ENCODE measurements at regions not wholly inside any gene's neighbourhood (a gene's known extent, or its start where the extent isn't known, plus 50 kb on each side); places are given as distances from the start of the nearest gene placed in this dataset.
"Not testable (repeated sequence)": the region's sequence is repeated elsewhere in the genome, so short reads cannot be mapped to it uniquely, and the experiment has no call there.

- not testable (repeated sequence) for H3K4ac ChIP-seq (ENCODE audit: low read depth, low read length); H3K27ac ChIP-seq (ENCODE audit: low read depth, low read length); H3K18ac ChIP-seq (ENCODE audit: low read length); H3K4me3 ChIP-seq (ENCODE audit: low read depth, low read length); H2BK12ac ChIP-seq (ENCODE audit: low read length); H3K4me2 ChIP-seq (ENCODE audit: low read length); H3K27me3 ChIP-seq (ENCODE audit: insufficient read depth, low read length); H3K79me1 ChIP-seq (ENCODE audit: low read length); H4K12ac ChIP-seq (ENCODE audit: low read depth, low read length); H3K79me2 ChIP-seq (ENCODE audit: control insufficient read depth, insufficient read depth, low read length, poor library complexity); H3K4me1 ChIP-seq (ENCODE audit: control insufficient read depth in 1 of 2, insufficient read depth in 2 of 2, low read length in 2 of 2); H2AK5ac ChIP-seq (ENCODE audit: low read length); DNase-seq; H2BK5ac ChIP-seq (ENCODE audit: low read depth, low read length, poor library complexity); H3K36me3 ChIP-seq (ENCODE audit: control insufficient read depth in 1 of 2, insufficient read depth in 2 of 2, low read length in 2 of 2); H3K23ac ChIP-seq (ENCODE audit: low read length); H3K9ac ChIP-seq (ENCODE audit: low read length); H2AFZ ChIP-seq (ENCODE audit: insufficient read depth, low read length, poor library complexity); H4K91ac ChIP-seq (ENCODE audit: low read depth, low read length); H4K8ac ChIP-seq (ENCODE audit: low read depth, low read length); H2BK120ac ChIP-seq (ENCODE audit: insufficient read depth, low read length, poor library complexity); H3K14ac ChIP-seq (ENCODE audit: low read length)
- WGBS (ENCODE audit: extremely low coverage, insufficient coverage, insufficient read length) = no CpG with 5 or more reads among the region's 30 CpGs
- H3K9me3 ChIP-seq (ENCODE audit: insufficient read depth, low read depth, low read length) = peaks cover 28% of the 10 kb centered on the region
Measured at GRCh38 chr17:26981845-26982425, 312.0 kb upstream of the WSB1 start.

GRCh38 chr17:26982563-26982962, 311.4 kb upstream of the WSB1 start:
- WGBS (ENCODE audit: extremely low coverage, insufficient coverage, insufficient read length) = no CpG with 5 or more reads among the region's 3 CpGs
- H4K12ac ChIP-seq (ENCODE audit: low read depth, low read length) = peak overlapping the region; percentile 40
- not testable (repeated sequence) for H3K27me3 ChIP-seq (ENCODE audit: insufficient read depth, low read length); H3K23ac ChIP-seq (ENCODE audit: low read length); H3K79me2 ChIP-seq (ENCODE audit: control insufficient read depth, insufficient read depth, low read length, poor library complexity); H2BK12ac ChIP-seq (ENCODE audit: low read length); H3K4me3 ChIP-seq (ENCODE audit: low read depth, low read length); H3K4ac ChIP-seq (ENCODE audit: low read depth, low read length); H2AK5ac ChIP-seq (ENCODE audit: low read length); H3K14ac ChIP-seq (ENCODE audit: low read length); H4K8ac ChIP-seq (ENCODE audit: low read depth, low read length); H2BK120ac ChIP-seq (ENCODE audit: insufficient read depth, low read length, poor library complexity); DNase-seq; H3K4me1 ChIP-seq (ENCODE audit: control insufficient read depth in 1 of 2, insufficient read depth in 2 of 2, low read length in 2 of 2); H3K4me2 ChIP-seq (ENCODE audit: low read length); H4K91ac ChIP-seq (ENCODE audit: low read depth, low read length); H3K9ac ChIP-seq (ENCODE audit: low read length); H3K36me3 ChIP-seq (ENCODE audit: control insufficient read depth in 1 of 2, insufficient read depth in 2 of 2, low read length in 2 of 2); H3K27ac ChIP-seq (ENCODE audit: low read depth, low read length); H2BK5ac ChIP-seq (ENCODE audit: low read depth, low read length, poor library complexity); H3K18ac ChIP-seq (ENCODE audit: low read length); H2AFZ ChIP-seq (ENCODE audit: insufficient read depth, low read length, poor library complexity); H3K79me1 ChIP-seq (ENCODE audit: low read length)
- peaks cover 32% of the 10 kb centered on the region for H3K9me3 ChIP-seq (ENCODE audit: insufficient read depth, low read depth, low read length)

GRCh38 chr17:26987851-26988250, 306.1 kb upstream of the WSB1 start:
- not testable (repeated sequence) for H3K4ac ChIP-seq (ENCODE audit: low read depth, low read length); H3K4me3 ChIP-seq (ENCODE audit: low read depth, low read length); H3K27me3 ChIP-seq (ENCODE audit: insufficient read depth, low read length); H3K23ac ChIP-seq (ENCODE audit: low read length); H3K36me3 ChIP-seq (ENCODE audit: control insufficient read depth in 1 of 2, insufficient read depth in 2 of 2, low read length in 2 of 2); H4K12ac ChIP-seq (ENCODE audit: low read depth, low read length); H2AK5ac ChIP-seq (ENCODE audit: low read length); H4K8ac ChIP-seq (ENCODE audit: low read depth, low read length); DNase-seq; H2BK120ac ChIP-seq (ENCODE audit: insufficient read depth, low read length, poor library complexity); H3K79me1 ChIP-seq (ENCODE audit: low read length); H2BK5ac ChIP-seq (ENCODE audit: low read depth, low read length, poor library complexity); H3K27ac ChIP-seq (ENCODE audit: low read depth, low read length); H4K91ac ChIP-seq (ENCODE audit: low read depth, low read length); H3K14ac ChIP-seq (ENCODE audit: low read length); H3K4me2 ChIP-seq (ENCODE audit: low read length); H3K4me1 ChIP-seq (ENCODE audit: control insufficient read depth in 1 of 2, insufficient read depth in 2 of 2, low read length in 2 of 2); H2BK12ac ChIP-seq (ENCODE audit: low read length); H3K9ac ChIP-seq (ENCODE audit: low read length); H3K18ac ChIP-seq (ENCODE audit: low read length); H2AFZ ChIP-seq (ENCODE audit: insufficient read depth, low read length, poor library complexity); H3K79me2 ChIP-seq (ENCODE audit: control insufficient read depth, insufficient read depth, low read length, poor library complexity)
- no CpG with 5 or more reads among the region's 3 CpGs for WGBS (ENCODE audit: extremely low coverage, insufficient coverage, insufficient read length)
- H3K9me3 ChIP-seq (ENCODE audit: insufficient read depth, low read depth, low read length) = peaks cover 34% of the 10 kb centered on the region

- not testable (repeated sequence) for H3K4me3 ChIP-seq (ENCODE audit: low read depth, low read length); H4K91ac ChIP-seq (ENCODE audit: low read depth, low read length); H3K36me3 ChIP-seq (ENCODE audit: control insufficient read depth in 1 of 2, insufficient read depth in 2 of 2, low read length in 2 of 2); H2BK12ac ChIP-seq (ENCODE audit: low read length); H3K4me2 ChIP-seq (ENCODE audit: low read length); H3K79me2 ChIP-seq (ENCODE audit: control insufficient read depth, insufficient read depth, low read length, poor library complexity); H2BK5ac ChIP-seq (ENCODE audit: low read depth, low read length, poor library complexity); H3K23ac ChIP-seq (ENCODE audit: low read length); DNase-seq; H3K14ac ChIP-seq (ENCODE audit: low read length); H2AFZ ChIP-seq (ENCODE audit: insufficient read depth, low read length, poor library complexity); H3K9ac ChIP-seq (ENCODE audit: low read length); H3K4me1 ChIP-seq (ENCODE audit: control insufficient read depth in 1 of 2, insufficient read depth in 2 of 2, low read length in 2 of 2); H2BK120ac ChIP-seq (ENCODE audit: insufficient read depth, low read length, poor library complexity); H4K12ac ChIP-seq (ENCODE audit: low read depth, low read length); H3K18ac ChIP-seq (ENCODE audit: low read length); H3K4ac ChIP-seq (ENCODE audit: low read depth, low read length); H3K27me3 ChIP-seq (ENCODE audit: insufficient read depth, low read length); H4K8ac ChIP-seq (ENCODE audit: low read depth, low read length); H2AK5ac ChIP-seq (ENCODE audit: low read length); H3K27ac ChIP-seq (ENCODE audit: low read depth, low read length); H3K79me1 ChIP-seq (ENCODE audit: low read length)
- peaks cover 30% of the 10 kb centered on the region for H3K9me3 ChIP-seq (ENCODE audit: insufficient read depth, low read depth, low read length)
- WGBS (ENCODE audit: extremely low coverage, insufficient coverage, insufficient read length) = no CpG with 5 or more reads among the region's 6 CpGs
Measured at GRCh38 chr17:26994648-26995047, 299.3 kb upstream of the WSB1 start.
